ENCODE measurements at regions not wholly inside any gene's neighbourhood (a gene's known extent, or its start where the extent isn't known, plus 50 kb on each side); places are given as distances from the start of the nearest gene placed in this dataset.

GRCh38 chr13:68522184-68522583 is 1292.0 kb upstream of the PCDH9 start:
- TF ChIP-seq, protein P1, sequence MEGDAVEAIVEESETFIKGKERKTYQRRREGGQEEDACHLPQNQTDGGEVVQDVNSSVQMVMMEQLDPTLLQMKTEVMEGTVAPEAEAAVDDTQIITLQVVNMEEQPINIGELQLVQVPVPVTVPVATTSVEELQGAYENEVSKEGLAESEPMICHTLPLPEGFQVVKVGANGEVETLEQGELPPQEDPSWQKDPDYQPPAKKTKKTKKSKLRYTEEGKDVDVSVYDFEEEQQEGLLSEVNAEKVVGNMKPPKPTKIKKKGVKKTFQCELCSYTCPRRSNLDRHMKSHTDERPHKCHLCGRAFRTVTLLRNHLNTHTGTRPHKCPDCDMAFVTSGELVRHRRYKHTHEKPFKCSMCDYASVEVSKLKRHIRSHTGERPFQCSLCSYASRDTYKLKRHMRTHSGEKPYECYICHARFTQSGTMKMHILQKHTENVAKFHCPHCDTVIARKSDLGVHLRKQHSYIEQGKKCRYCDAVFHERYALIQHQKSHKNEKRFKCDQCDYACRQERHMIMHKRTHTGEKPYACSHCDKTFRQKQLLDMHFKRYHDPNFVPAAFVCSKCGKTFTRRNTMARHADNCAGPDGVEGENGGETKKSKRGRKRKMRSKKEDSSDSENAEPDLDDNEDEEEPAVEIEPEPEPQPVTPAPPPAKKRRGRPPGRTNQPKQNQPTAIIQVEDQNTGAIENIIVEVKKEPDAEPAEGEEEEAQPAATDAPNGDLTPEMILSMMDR (conservative IDR thresholded peaks at IDR 0.05; ENCODE audit: low read depth, low read length) = no peak
- no peak for TF ChIP-seq EZH2 (IDR thresholded peaks at IDR 0.05; ENCODE audit: borderline replicate concordance, low read depth, low read length, poor library complexity, severe bottlenecking)

All from A673 (cell line).